ENCODE measurements at regions not wholly inside any gene's neighbourhood (a gene's known extent, or its start where the extent isn't known, plus 50 kb on each side); places are given as distances from the start of the nearest gene placed in this dataset.

DNA sequence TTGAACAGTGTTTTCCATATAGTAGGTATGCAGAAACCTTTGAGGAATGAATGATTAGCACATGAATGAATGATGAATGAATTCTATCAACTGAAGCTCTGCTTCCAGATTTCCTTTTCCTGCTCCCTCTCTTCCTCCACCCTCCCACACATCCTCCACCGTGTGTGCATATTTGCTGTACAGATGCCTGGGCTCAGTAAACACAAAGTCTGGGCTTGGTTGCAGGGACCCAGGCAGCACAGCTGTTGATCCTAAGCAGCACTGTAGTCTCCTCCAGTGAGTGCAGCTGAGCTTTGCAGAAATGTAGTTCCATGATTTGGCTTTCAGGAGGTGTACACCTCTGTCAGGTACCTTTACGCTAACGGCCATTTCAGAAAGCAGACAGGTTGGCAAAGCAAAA lies 611.7 kb downstream of the NUF2 start:
- TF ChIP-seq LEF1 (IDR thresholded peaks at IDR 0.05; ENCODE audit: borderline replicate concordance) (no peak), ELF4 (IDR thresholded peaks at IDR 0.05) (no peak), SP1 (IDR thresholded peaks at IDR 0.05) (no peak), FOXA1 (IDR thresholded peaks at IDR 0.05) (no peak), CTBP1 (IDR thresholded peaks at IDR 0.05; ENCODE audit: borderline replicate concordance) (no peak), ZNF384 (IDR thresholded peaks at IDR 0.05) (no peak), L3MBTL2 (conservative IDR thresholded peaks at IDR 0.05) (no peak), FOXM1 (IDR thresholded peaks at IDR 0.05; ENCODE audit: borderline replicate concordance) (no peak)
- TF ChIP-seq, protein P1, sequence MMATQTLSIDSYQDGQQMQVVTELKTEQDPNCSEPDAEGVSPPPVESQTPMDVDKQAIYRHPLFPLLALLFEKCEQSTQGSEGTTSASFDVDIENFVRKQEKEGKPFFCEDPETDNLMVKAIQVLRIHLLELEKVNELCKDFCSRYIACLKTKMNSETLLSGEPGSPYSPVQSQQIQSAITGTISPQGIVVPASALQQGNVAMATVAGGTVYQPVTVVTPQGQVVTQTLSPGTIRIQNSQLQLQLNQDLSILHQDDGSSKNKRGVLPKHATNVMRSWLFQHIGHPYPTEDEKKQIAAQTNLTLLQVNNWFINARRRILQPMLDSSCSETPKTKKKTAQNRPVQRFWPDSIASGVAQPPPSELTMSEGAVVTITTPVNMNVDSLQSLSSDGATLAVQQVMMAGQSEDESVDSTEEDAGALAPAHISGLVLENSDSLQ (IDR thresholded peaks at IDR 0.05) = no peak
- no peak for DNase-seq (ENCODE audit: extremely low spot score)
- POLR2A ChIA-PET = no interaction called here
- CTCF ChIA-PET = no interaction called here

DNA sequence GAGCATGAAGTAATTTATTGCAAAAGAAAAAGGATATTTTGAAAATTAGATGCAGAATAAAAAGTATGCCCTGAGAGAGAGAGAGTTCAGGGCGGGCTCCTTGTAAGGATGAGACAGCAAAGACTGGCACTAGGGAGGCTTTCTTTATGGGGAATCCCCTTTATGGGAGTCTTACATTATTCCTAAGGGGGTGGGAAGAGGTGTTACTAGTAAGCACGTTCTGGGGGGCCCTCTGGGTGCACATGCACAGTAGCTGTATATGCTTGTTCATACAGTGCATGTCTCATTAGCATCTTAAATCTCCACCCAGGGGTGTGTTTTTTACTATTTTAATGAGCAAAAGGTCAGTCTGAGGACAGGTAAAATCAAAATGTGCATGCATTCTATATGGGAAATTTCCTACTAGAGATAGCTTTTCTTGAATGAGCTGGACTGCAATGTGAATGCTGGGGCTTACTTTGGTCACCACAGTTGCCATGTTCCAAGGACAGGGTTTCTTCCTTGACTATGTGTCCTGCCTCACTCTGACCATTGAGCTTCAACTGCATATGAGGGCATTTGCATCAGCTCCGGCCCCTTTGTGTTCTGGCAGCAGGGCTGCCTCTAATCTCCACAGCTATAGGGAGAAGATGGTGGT lies 614.1 kb downstream of the NUF2 start:
- DNase-seq (ENCODE audit: extremely low spot score) = no peak
- CTCF ChIA-PET = no interaction called here
- POLR2A ChIA-PET = no interaction called here
- TF ChIP-seq FOXA1 (IDR thresholded peaks at IDR 0.05) (no peak), ARNT (IDR thresholded peaks at IDR 0.05) (no peak), SUZ12 (IDR thresholded peaks at IDR 0.05) (no peak), FOXM1 (IDR thresholded peaks at IDR 0.05; ENCODE audit: borderline replicate concordance) (no peak), FOXK2 (IDR thresholded peaks at IDR 0.05) (no peak), SP1 (IDR thresholded peaks at IDR 0.05) (no peak), NFRKB (IDR thresholded peaks at IDR 0.05) (no peak), HDGF (IDR thresholded peaks at IDR 0.05; ENCODE audit: borderline replicate concordance) (no peak)

DNA sequence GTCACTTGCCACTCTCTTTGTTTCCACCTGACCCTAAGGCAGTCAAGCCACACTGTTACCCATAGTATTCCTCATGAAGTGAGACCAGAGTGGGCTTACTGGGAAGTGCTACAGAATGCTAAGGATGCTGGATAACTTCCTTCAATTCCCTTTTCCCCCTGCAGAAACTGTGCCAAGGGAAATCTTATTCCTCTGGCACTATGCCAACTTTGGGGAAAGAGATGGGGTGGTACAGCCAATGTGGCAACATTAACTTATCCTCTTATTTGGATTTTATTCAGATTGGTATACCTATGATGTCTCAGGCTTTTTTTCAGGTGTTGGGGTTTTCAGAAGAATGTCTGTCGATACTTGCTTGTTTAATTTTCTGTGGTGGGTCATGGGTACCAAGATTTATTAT lies 599.4 kb upstream of the PBX1 start:
- ChIA-PET POLR2A (no interaction called here), CTCF (no interaction called here)
- TF ChIP-seq ELF4 (IDR thresholded peaks at IDR 0.05) (no peak), ZNF384 (IDR thresholded peaks at IDR 0.05) (no peak), HDGF (IDR thresholded peaks at IDR 0.05; ENCODE audit: borderline replicate concordance) (no peak), FOXM1 (IDR thresholded peaks at IDR 0.05; ENCODE audit: borderline replicate concordance) (no peak), SP1 (IDR thresholded peaks at IDR 0.05) (no peak), L3MBTL2 (conservative IDR thresholded peaks at IDR 0.05) (no peak), NFRKB (IDR thresholded peaks at IDR 0.05) (no peak), CTBP1 (IDR thresholded peaks at IDR 0.05; ENCODE audit: borderline replicate concordance) (no peak), ARNT (IDR thresholded peaks at IDR 0.05) (no peak), FOXA1 (IDR thresholded peaks at IDR 0.05) (no peak)
- TF ChIP-seq, protein P1 (IDR thresholded peaks at IDR 0.05) = no peak
- DNase-seq (ENCODE audit: extremely low spot score) = no peak

DNA sequence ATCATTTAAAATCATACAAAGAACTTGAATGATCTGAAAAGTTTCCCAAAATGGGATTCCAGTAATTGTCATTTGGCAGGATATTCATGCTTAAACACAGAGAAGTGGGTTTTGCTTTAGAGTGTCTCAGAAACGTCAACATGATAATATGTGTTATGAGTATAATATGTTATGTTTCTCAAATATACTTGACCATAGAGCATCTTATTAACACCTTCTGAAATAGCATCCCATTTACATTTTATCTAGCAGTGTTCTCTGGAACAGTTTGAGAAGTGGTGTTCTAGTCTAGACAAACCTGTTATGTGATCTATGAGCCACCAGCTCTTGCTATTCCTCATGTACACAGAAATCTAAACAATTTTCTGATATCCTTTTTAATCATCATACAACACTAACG lies 588.8 kb upstream of the PBX1 start:
- CTCF ChIA-PET = no interaction called here
- TF ChIP-seq ELF4 (IDR thresholded peaks at IDR 0.05) = no peak
- TF ChIP-seq SP1 (IDR thresholded peaks at IDR 0.05) = no peak
- TF ChIP-seq, protein P1 (IDR thresholded peaks at IDR 0.05) = no peak
- no peak for TF ChIP-seq SUZ12 (IDR thresholded peaks at IDR 0.05)
- TF ChIP-seq FOXA1 (IDR thresholded peaks at IDR 0.05) = no peak
- TF ChIP-seq ARNT (IDR thresholded peaks at IDR 0.05) = no peak
- no peak for TF ChIP-seq FOXK2 (IDR thresholded peaks at IDR 0.05)
- no peak for TF ChIP-seq L3MBTL2 (conservative IDR thresholded peaks at IDR 0.05)
- no peak for TF ChIP-seq ZNF384 (IDR thresholded peaks at IDR 0.05)
- no peak for TF ChIP-seq HDGF (IDR thresholded peaks at IDR 0.05; ENCODE audit: borderline replicate concordance)
- TF ChIP-seq NFRKB (IDR thresholded peaks at IDR 0.05) = no peak
- no peak for TF ChIP-seq CTBP1 (IDR thresholded peaks at IDR 0.05; ENCODE audit: borderline replicate concordance)
- no peak for TF ChIP-seq LEF1 (IDR thresholded peaks at IDR 0.05; ENCODE audit: borderline replicate concordance)
- TF ChIP-seq FOXM1 (IDR thresholded peaks at IDR 0.05; ENCODE audit: borderline replicate concordance) = no peak
- TF ChIP-seq TARDBP (IDR thresholded peaks at IDR 0.05) = no peak
- POLR2A ChIA-PET = no interaction called here
- no peak for DNase-seq (ENCODE audit: extremely low spot score)

DNA sequence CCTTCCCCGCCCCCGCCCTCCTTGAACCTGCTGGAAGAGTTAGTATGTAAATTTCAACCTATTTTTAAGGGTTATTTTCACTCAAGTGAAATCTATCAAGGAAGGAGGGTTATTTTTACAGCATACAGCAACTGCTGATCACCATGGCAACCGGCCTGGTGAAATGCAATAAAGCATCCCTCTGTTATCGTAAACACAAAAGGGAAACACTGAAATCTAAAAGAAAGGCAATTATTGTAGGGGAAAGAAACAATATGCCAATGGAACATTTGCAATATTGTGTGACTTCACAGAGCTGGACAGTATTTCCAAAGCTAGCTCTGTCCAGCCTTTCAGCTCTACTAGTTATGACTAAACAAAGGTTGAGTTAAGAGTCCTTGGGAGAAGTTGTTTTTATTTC lies 588.3 kb upstream of the PBX1 start:
- ChIA-PET CTCF (no interaction called here), POLR2A (no interaction called here)
- TF ChIP-seq SUZ12 (IDR thresholded peaks at IDR 0.05) (no peak), LEF1 (IDR thresholded peaks at IDR 0.05; ENCODE audit: borderline replicate concordance) (no peak), HDGF (IDR thresholded peaks at IDR 0.05; ENCODE audit: borderline replicate concordance) (no peak), FOXA1 (IDR thresholded peaks at IDR 0.05) (no peak), FOXM1 (IDR thresholded peaks at IDR 0.05; ENCODE audit: borderline replicate concordance) (no peak), NFRKB (IDR thresholded peaks at IDR 0.05) (no peak), ELF4 (IDR thresholded peaks at IDR 0.05) (no peak), ARNT (IDR thresholded peaks at IDR 0.05) (no peak), TARDBP (IDR thresholded peaks at IDR 0.05) (no peak), SP1 (IDR thresholded peaks at IDR 0.05) (no peak), ZNF384 (IDR thresholded peaks at IDR 0.05) (no peak), CTBP1 (IDR thresholded peaks at IDR 0.05; ENCODE audit: borderline replicate concordance) (no peak), L3MBTL2 (conservative IDR thresholded peaks at IDR 0.05) (no peak), BHLHE40 (IDR thresholded peaks at IDR 0.05; ENCODE audit: borderline replicate concordance) (no peak), FOXK2 (IDR thresholded peaks at IDR 0.05) (no peak)
- TF ChIP-seq, protein P1 (IDR thresholded peaks at IDR 0.05) = no peak
- no peak for DNase-seq (ENCODE audit: extremely low spot score)

DNA sequence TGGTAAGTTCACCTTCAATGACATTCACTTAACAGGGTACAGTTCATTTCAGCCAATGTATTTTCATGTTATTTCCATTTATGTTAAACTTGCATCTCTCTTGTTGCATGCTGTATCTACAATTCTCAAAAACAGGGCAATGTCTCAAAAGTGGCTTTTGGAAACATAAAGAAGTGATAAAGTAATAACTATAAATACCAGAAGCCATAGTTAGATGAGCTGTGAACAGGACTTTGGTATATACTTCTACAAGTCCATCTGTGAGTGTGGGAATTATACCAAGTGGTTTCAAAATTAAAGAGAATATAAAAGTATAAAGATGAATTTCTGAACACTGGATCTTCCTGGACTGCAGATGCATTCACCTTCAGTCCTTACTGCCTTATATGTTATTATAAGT lies 585.4 kb upstream of the PBX1 start:
- no peak for DNase-seq (ENCODE audit: extremely low spot score)
- ChIA-PET POLR2A (no interaction called here), CTCF (no interaction called here)
- TF ChIP-seq CTBP1 (IDR thresholded peaks at IDR 0.05; ENCODE audit: borderline replicate concordance) (no peak), FOXK2 (IDR thresholded peaks at IDR 0.05) (no peak), FOXM1 (IDR thresholded peaks at IDR 0.05; ENCODE audit: borderline replicate concordance) (no peak), NFRKB (IDR thresholded peaks at IDR 0.05) (no peak), LEF1 (IDR thresholded peaks at IDR 0.05; ENCODE audit: borderline replicate concordance) (no peak), ELF4 (IDR thresholded peaks at IDR 0.05) (no peak), SP1 (IDR thresholded peaks at IDR 0.05) (no peak), HDGF (IDR thresholded peaks at IDR 0.05; ENCODE audit: borderline replicate concordance) (no peak), L3MBTL2 (conservative IDR thresholded peaks at IDR 0.05) (no peak), SUZ12 (IDR thresholded peaks at IDR 0.05) (no peak), ZNF384 (IDR thresholded peaks at IDR 0.05) (no peak), BHLHE40 (IDR thresholded peaks at IDR 0.05; ENCODE audit: borderline replicate concordance) (no peak), ARNT (IDR thresholded peaks at IDR 0.05) (no peak), TARDBP (IDR thresholded peaks at IDR 0.05) (no peak), FOXA1 (IDR thresholded peaks at IDR 0.05) (no peak)
- TF ChIP-seq, protein P1 (IDR thresholded peaks at IDR 0.05) = no peak
